Esophagus squamous epithelium (tissue), 4 donors: ENCODE measurements at regions not wholly inside any gene's neighbourhood (a gene's known extent, or its start where the extent isn't known, plus 50 kb on each side); places are given as distances from the start of the nearest gene placed in this dataset.

ENCODE experiments used
- POLR2A ChIP-seq, 4 donors: fragments of 450-650 bp; IDR thresholded peaks; one replicate each; pipeline ENCODE4 v1.6.1; 2017; ENCODE audit warnings: antibody characterized with exemption in 4 of 4, mild to moderate bottlenecking in 4 of 4, moderate library complexity in 3 of 4
- TF ChIP-seq, protein P1 (sequence below), 6 experiments: fragments of 450-650 bp in 4 of 6; fragments of 200-600 bp in 2 of 6; sonication (generic) in 2 of 6; IDR thresholded peaks; one replicate each; pipeline ENCODE4 v1.5.1; 2016 to 2019; ENCODE audit warnings: antibody characterized with exemption in 6 of 6, mild to moderate bottlenecking in 4 of 6, moderate library complexity in 4 of 6

GRCh38 chr9:85298499-85298898, 443.3 kb downstream of the AGTPBP1 start:
- TF ChIP-seq, protein P1, sequence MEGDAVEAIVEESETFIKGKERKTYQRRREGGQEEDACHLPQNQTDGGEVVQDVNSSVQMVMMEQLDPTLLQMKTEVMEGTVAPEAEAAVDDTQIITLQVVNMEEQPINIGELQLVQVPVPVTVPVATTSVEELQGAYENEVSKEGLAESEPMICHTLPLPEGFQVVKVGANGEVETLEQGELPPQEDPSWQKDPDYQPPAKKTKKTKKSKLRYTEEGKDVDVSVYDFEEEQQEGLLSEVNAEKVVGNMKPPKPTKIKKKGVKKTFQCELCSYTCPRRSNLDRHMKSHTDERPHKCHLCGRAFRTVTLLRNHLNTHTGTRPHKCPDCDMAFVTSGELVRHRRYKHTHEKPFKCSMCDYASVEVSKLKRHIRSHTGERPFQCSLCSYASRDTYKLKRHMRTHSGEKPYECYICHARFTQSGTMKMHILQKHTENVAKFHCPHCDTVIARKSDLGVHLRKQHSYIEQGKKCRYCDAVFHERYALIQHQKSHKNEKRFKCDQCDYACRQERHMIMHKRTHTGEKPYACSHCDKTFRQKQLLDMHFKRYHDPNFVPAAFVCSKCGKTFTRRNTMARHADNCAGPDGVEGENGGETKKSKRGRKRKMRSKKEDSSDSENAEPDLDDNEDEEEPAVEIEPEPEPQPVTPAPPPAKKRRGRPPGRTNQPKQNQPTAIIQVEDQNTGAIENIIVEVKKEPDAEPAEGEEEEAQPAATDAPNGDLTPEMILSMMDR (IDR thresholded peaks at IDR 0.05) = no peak
- TF ChIP-seq POLR2A (IDR thresholded peaks at IDR 0.05) = no peak
